IMR-90 (cell line): ENCODE measurements at regions not wholly inside any gene's neighbourhood (a gene's known extent, or its start where the extent isn't known, plus 50 kb on each side); places are given as distances from the start of the nearest gene placed in this dataset.

Source experiments
- ATAC-seq: fragments of 200-7000 bp; cut with Tn5 transposase; 2 replicates; pipeline ENCODE4 v1.9.1; 2020; ENCODE audit warnings: low read depth, mild to moderate bottlenecking, moderate library complexity
- BruUV-seq: library from RNA; stranded (reverse); fragments of 400-500 nt; replicated peaks from 2 replicates; lab custom pipeline; 2021; lab: Mats Ljungman, UMichigan
- CTCF ChIA-PET: fragments of 300-600 bp; formaldehyde crosslinking; extraction: SDS; loops from one replicate; lab custom pipeline; 2021; ENCODE audit warnings: antibody characterized with exemption; lab: Yijun Ruan, JAX
- POLR2A ChIA-PET: fragments of 300-600 bp; sonication (Branson Sonifier 250); formaldehyde crosslinking; loops from one replicate; lab custom pipeline; 2022; ENCODE audit warnings: antibody characterized with exemption; ENCODE audit not compliant: unreplicated experiment; lab: Charles Lee
- DNase-seq: peaks from one replicate; pipeline ENCODE4 v3.0.0; 2013
- H2AFZ ChIP-seq: replicated peaks from 2 replicates; pipeline ENCODE3; 2013; ENCODE audit warnings: low read length, mild to moderate bottlenecking; ENCODE audit not compliant: poor library complexity
- H2AK5ac ChIP-seq: 2 replicates; pipeline ENCODE4 v1.6.1; 2013; ENCODE audit warnings: low read depth, low read length, inconsistent platforms
- H2AK9ac ChIP-seq: replicated peaks from 2 replicates; pipeline ENCODE3; 2013; ENCODE audit warnings: mild to moderate bottlenecking, low read depth, low read length, moderate library complexity; ENCODE audit not compliant: poor library complexity
- H2BK120ac ChIP-seq: 2 replicates; pipeline ENCODE4 v1.6.1; 2013; ENCODE audit warnings: low read depth, low read length, inconsistent platforms
- H2BK15ac ChIP-seq: 3 replicates; pipeline ENCODE4 v1.6.1; 2013; ENCODE audit warnings: low read depth, low read length, inconsistent platforms
- H2BK20ac ChIP-seq: 2 replicates; pipeline ENCODE4 v1.6.1; 2013; ENCODE audit warnings: low read depth, mild to moderate bottlenecking, inconsistent platforms, low read length, moderate library complexity
- H2BK5ac ChIP-seq: 2 replicates; pipeline ENCODE4 v1.6.1; 2013; ENCODE audit warnings: mild to moderate bottlenecking, low read depth, low read length, inconsistent platforms; ENCODE audit not compliant: poor library complexity, severe bottlenecking
- H3K14ac ChIP-seq: replicated peaks from 2 replicates; pipeline ENCODE4 v1.6.1; 2013; ENCODE audit warnings: low read depth, low read length, inconsistent platforms
- H3K18ac ChIP-seq: 2 replicates; pipeline ENCODE4 v1.6.1; 2013; ENCODE audit warnings: low read depth, low read length, control low read depth
- H3K23ac ChIP-seq: 2 replicates; pipeline ENCODE4 v1.6.1; 2013; ENCODE audit warnings: low read depth, low read length, inconsistent platforms
- H3K27ac ChIP-seq: 2 replicates; pipeline ENCODE4 v1.5.1; 2013; ENCODE audit warnings: mild to moderate bottlenecking, control low read depth, low read length; ENCODE audit not compliant: insufficient read depth
- H3K27me3 ChIP-seq: 2 replicates; pipeline ENCODE4 v1.6.1; 2013; ENCODE audit warnings: low read length; ENCODE audit not compliant: control insufficient read depth, insufficient read depth
- H3K36me3 ChIP-seq: 2 replicates; pipeline ENCODE4 v1.6.1; 2013; ENCODE audit warnings: low read length, mixed read lengths; ENCODE audit not compliant: control insufficient read depth, insufficient read depth
- H3K4ac ChIP-seq: 2 replicates; pipeline ENCODE4 v1.6.1; 2013; ENCODE audit warnings: low read depth, low read length, inconsistent platforms
- H3K4me1 ChIP-seq: 2 replicates; pipeline ENCODE4 v1.6.1; 2013; ENCODE audit warnings: low read length, mixed read lengths; ENCODE audit not compliant: control insufficient read depth, insufficient read depth
- H3K4me2 ChIP-seq: 2 replicates; pipeline ENCODE4 v1.6.1; 2013; ENCODE audit warnings: low read depth, mild to moderate bottlenecking, control low read depth, low read length, moderate library complexity
- H3K4me3 ChIP-seq: 2 replicates; pipeline ENCODE4 v1.5.1; 2013; ENCODE audit warnings: low read depth, mild to moderate bottlenecking, control low read depth, low read length, moderate library complexity; ENCODE audit not compliant: insufficient read depth
- H3K56ac ChIP-seq: 2 replicates; pipeline ENCODE4 v1.6.1; 2013; ENCODE audit warnings: low read length, inconsistent platforms; ENCODE audit not compliant: insufficient read depth; ENCODE audit errors: extremely low read depth
- H3K79me1 ChIP-seq, 2 experiments: 2 replicates each; pipeline ENCODE4 v1.6.1; 2013; ENCODE audit warnings: low read length in 2 of 2, inconsistent platforms in 1 of 2, low read depth in 1 of 2
- H3K9ac ChIP-seq: 2 replicates; pipeline ENCODE4 v1.6.1; 2013; ENCODE audit warnings: low read depth, low read length, control low read depth
- H3K9me1 ChIP-seq: 2 replicates; pipeline ENCODE4 v1.6.1; 2013; ENCODE audit warnings: low read length, inconsistent platforms; ENCODE audit not compliant: insufficient read depth
- H3K9me3 ChIP-seq: 2 replicates; pipeline ENCODE4 v1.6.1; 2013; ENCODE audit warnings: low read length; ENCODE audit not compliant: control insufficient read depth, insufficient read depth
- H4K20me1 ChIP-seq: 2 replicates; pipeline ENCODE4 v1.6.1; 2013; ENCODE audit warnings: low read length, inconsistent platforms; ENCODE audit not compliant: insufficient read depth
- H4K5ac ChIP-seq: 2 replicates; pipeline ENCODE4 v1.6.1; 2013; ENCODE audit warnings: mild to moderate bottlenecking, low read depth, low read length, control low read depth
- H4K8ac ChIP-seq, 2 experiments: 2 replicates each; pipeline ENCODE4 v1.6.1; 2013; ENCODE audit warnings: low read depth in 2 of 2, low read length in 2 of 2, control low read depth in 1 of 2, inconsistent platforms in 1 of 2
- H4K91ac ChIP-seq: 2 replicates; pipeline ENCODE4 v1.6.1; 2013; ENCODE audit warnings: low read depth, low read length, inconsistent platforms; ENCODE audit not compliant: insufficient read depth
- BHLHE40 ChIP-seq: fragments of 150-350 bp; IDR thresholded peaks from 2 replicates; pipeline ENCODE4 v1.6.1; 2016; ENCODE audit warnings: mild to moderate bottlenecking, low read depth, low read length
- CHD1 ChIP-seq: IDR thresholded peaks from 2 replicates; pipeline ENCODE4 v1.6.1; 2012; ENCODE audit warnings: low read depth, low read length, improper control_type of control experiment
- FOS ChIP-seq: fragments of 150-350 bp; IDR thresholded peaks from 2 replicates; pipeline ENCODE4 v1.6.1; 2016; ENCODE audit warnings: low read depth, low read length
- MXI1 ChIP-seq: IDR thresholded peaks from 2 replicates; pipeline ENCODE4 v1.6.1; 2012; ENCODE audit warnings: low read depth, mild to moderate bottlenecking, low read length, moderate library complexity, borderline replicate concordance
- NFE2L2 ChIP-seq: fragments of 150-350 bp; IDR thresholded peaks from 2 replicates; pipeline ENCODE4 v1.6.1; 2016; ENCODE audit warnings: low read depth, mild to moderate bottlenecking, low read length
- POLR2A ChIP-seq: IDR thresholded peaks from 2 replicates; pipeline ENCODE4 v1.6.1; 2012; ENCODE audit warnings: mild to moderate bottlenecking, low read depth, low read length
- RAD21 ChIP-seq: IDR thresholded peaks from 2 replicates; pipeline ENCODE4 v1.6.1; 2012; ENCODE audit warnings: low read length, improper control_type of control experiment
- RFX5 ChIP-seq: IDR thresholded peaks from 2 replicates; pipeline ENCODE4 v1.8.0; 2012; ENCODE audit warnings: low read depth, mild to moderate bottlenecking, low read length, moderate library complexity
- SMC3 ChIP-seq: fragments of 150-350 bp; IDR thresholded peaks from 2 replicates; pipeline ENCODE4 v1.6.1; 2016; ENCODE audit warnings: low read depth, mild to moderate bottlenecking, antibody characterized with exemption, low read length, moderate library complexity
- WGBS, 2 experiments: methylation state at CpG; one replicate each; pipeline versions ENCODE4 v1.1.5 to v1.1.7; 2013; ENCODE audit warnings: missing lambda C conversion rate in 2 of 2; ENCODE audit not compliant: insufficient read length in 1 of 2; ENCODE audit errors: extremely low coverage in 2 of 2; 5-methylcytosine and 5-hydroxymethylcytosine counted together
- dilution Hi-C: fragments of 300-500 bp; cut with HindIII; formaldehyde crosslinking; loops from one replicate; pipeline ENCODE4 v1.14.3; 2018; ENCODE audit warnings: low sequenced_read_pairs; ENCODE audit not compliant: unreplicated experiment
- in situ Hi-C: fragments of 300-500 bp; cut with MboI; formaldehyde crosslinking; loops from 3 replicates; pipeline ENCODE4 v1.14.3; 2019; ENCODE audit warnings: low sequenced_read_pairs, inconsistent platforms, mixed read lengths
- intact Hi-C: fragments of 100-400 bp; cut with micrococcal nuclease; formaldehyde crosslinking; loops from 2 replicates; pipeline ENCODE4 v1.10.0; 2022
- TF ChIP-seq, protein P1 (sequence below): fragments of 150-350 bp; IDR thresholded peaks from 2 replicates; pipeline ENCODE4 v1.6.1; 2017; ENCODE audit warnings: mild to moderate bottlenecking, antibody characterized with exemption, low read length, low read depth
- TF ChIP-seq, protein P2 (sequence below): fragments of 150-350 bp; IDR thresholded peaks from 2 replicates; pipeline ENCODE4 v1.6.1; 2016; ENCODE audit warnings: low read depth, mild to moderate bottlenecking, low read length, moderate library complexity, borderline replicate concordance

DNA sequence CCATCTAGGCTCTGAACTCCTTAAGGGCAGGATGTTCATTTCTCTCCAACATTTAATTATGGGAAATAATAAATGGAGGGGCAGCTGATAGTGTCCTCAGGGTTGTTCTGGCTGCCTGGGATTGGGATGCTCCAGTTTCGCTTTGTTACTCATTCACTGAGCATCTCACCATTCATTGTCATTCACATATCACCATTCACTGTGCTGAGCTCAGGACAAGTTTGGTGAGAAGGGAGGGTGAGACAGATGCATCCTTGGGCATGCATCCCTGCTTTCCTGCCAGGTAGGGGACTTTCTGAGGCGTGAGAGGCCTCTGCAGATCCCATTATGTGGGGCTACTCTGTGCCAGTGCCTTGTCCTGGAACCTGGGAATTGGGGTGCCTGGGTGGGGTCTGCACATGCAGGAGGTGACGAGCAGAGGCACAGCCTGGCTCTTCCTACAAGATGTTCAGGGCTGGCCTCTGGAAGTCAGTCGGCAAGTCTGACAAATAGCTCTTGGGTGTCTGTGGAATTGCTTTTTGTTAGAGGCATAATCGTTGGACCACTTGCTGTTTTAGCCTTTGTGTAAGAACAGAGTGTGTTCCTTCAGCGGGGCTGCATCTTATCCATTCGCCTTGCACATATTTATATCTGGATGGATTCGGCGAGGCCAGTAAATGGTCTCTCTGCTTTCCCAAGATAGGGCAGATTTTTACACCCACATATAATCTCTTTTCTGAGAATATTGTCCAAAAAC is 323.2 kb upstream of the THSD7B start:
- no peak overlapping the region for H3K56ac ChIP-seq
- no TSS peak for BruUV-seq
- H3K18ac ChIP-seq = no peak overlapping the region
- no peak overlapping the region for H2AK9ac ChIP-seq
- H2BK20ac ChIP-seq = no peak overlapping the region
- no peak overlapping the region for H2AK5ac ChIP-seq
- H3K9me3 ChIP-seq = no peaks in the 10 kb centered on the region; the same call in 1 of the 2 replicates
- no peak overlapping the region for H3K4ac ChIP-seq
- in situ Hi-C loops (no loop called here), dilution Hi-C loops (no loop called here), intact Hi-C loops (no loop called here)
- no peak overlapping the region for H3K4me3 ChIP-seq
- H3K4me2 ChIP-seq = no peak overlapping the region
- no peak overlapping the region for H2BK15ac ChIP-seq
- ChIA-PET POLR2A (no interaction called here), CTCF (no interaction called here)
- no CpG with 5 or more reads among the region's 9 CpGs for WGBS, 2 experiments
- H4K20me1 ChIP-seq = no peaks in the 10 kb centered on the region
- no peak overlapping the region for H3K27ac ChIP-seq
- H3K23ac ChIP-seq = no peak overlapping the region
- H2AFZ ChIP-seq = no peak overlapping the region
- H4K5ac ChIP-seq = no peak overlapping the region
- no peaks in the 10 kb centered on the region for H3K4me1 ChIP-seq
- no peaks in the 10 kb centered on the region for H3K27me3 ChIP-seq
- no peaks in the 10 kb centered on the region for H3K36me3 ChIP-seq
- ATAC-seq (no peak), DNase-seq (no peak)
- no peaks in the 10 kb centered on the region for H3K79me1 ChIP-seq
- H2BK5ac ChIP-seq = no peak overlapping the region
- TF ChIP-seq, protein P1, sequence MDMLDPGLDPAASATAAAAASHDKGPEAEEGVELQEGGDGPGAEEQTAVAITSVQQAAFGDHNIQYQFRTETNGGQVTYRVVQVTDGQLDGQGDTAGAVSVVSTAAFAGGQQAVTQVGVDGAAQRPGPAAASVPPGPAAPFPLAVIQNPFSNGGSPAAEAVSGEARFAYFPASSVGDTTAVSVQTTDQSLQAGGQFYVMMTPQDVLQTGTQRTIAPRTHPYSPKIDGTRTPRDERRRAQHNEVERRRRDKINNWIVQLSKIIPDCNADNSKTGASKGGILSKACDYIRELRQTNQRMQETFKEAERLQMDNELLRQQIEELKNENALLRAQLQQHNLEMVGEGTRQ = no peak
- TF ChIP-seq NFE2L2 = no peak
- TF ChIP-seq RFX5 = no peak
- TF ChIP-seq CHD1 = no peak
- no peak for TF ChIP-seq POLR2A
- TF ChIP-seq FOS = no peak
- TF ChIP-seq, protein P2, sequence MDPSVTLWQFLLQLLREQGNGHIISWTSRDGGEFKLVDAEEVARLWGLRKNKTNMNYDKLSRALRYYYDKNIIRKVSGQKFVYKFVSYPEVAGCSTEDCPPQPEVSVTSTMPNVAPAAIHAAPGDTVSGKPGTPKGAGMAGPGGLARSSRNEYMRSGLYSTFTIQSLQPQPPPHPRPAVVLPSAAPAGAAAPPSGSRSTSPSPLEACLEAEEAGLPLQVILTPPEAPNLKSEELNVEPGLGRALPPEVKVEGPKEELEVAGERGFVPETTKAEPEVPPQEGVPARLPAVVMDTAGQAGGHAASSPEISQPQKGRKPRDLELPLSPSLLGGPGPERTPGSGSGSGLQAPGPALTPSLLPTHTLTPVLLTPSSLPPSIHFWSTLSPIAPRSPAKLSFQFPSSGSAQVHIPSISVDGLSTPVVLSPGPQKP = no peak
- no peak for TF ChIP-seq MXI1
- no peak for TF ChIP-seq RAD21
- no peak for TF ChIP-seq BHLHE40
- no peak for TF ChIP-seq SMC3
- H3K9me1 ChIP-seq = no peaks in the 10 kb centered on the region
- H4K8ac ChIP-seq = no peak overlapping the region
- no peak overlapping the region for H4K91ac ChIP-seq
- H3K9ac ChIP-seq = no peak overlapping the region
- H2BK120ac ChIP-seq = no peak overlapping the region
- H3K14ac ChIP-seq = no peak overlapping the region
